NOMO-1 treated with dmso at 0.1 percent for 144 hours (cell line): ENCODE measurements at regions not wholly inside any gene's neighbourhood (a gene's known extent, or its start where the extent isn't known, plus 50 kb on each side); places are given as distances from the start of the nearest gene placed in this dataset.
"Not testable (repeated sequence)": the region's sequence is repeated elsewhere in the genome, so short reads cannot be mapped to it uniquely, and the experiment has no call there.

Source experiments
- DNase-seq: peaks from one replicate; lab custom pipeline; 2025; ENCODE audit not compliant: unreplicated experiment; lab: John Stamatoyannopoulos, UW

DNA sequence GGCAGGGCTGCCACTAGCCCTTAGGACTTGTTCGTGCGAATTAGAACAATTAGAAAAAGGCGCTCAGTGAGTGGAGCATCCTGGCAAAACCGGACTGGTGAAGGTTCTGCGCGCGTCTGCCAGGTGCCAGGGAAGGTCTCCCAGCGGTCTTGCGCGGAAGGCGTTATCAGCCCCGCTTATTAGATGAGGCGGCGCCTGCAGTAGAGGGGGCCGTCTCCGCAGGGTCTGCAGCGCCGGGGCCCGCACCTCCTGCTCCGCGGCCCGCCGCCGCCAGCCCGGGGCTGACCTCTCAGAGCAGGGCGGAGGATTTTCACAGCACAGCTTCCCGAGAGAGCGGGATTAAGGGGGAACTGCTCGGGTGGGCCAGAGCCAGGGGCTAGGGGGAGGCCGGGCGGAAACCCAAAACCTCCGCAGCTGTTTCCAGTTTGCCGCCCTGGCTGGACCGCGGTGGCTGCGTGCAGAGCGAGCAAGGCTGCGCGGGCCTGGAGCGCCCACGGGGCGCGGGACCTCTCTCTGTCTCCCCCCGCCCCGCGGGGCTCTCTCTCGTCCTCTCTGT, 155.2 kb downstream of the FOXD2 start:
- DNase-seq: no peak

DNA sequence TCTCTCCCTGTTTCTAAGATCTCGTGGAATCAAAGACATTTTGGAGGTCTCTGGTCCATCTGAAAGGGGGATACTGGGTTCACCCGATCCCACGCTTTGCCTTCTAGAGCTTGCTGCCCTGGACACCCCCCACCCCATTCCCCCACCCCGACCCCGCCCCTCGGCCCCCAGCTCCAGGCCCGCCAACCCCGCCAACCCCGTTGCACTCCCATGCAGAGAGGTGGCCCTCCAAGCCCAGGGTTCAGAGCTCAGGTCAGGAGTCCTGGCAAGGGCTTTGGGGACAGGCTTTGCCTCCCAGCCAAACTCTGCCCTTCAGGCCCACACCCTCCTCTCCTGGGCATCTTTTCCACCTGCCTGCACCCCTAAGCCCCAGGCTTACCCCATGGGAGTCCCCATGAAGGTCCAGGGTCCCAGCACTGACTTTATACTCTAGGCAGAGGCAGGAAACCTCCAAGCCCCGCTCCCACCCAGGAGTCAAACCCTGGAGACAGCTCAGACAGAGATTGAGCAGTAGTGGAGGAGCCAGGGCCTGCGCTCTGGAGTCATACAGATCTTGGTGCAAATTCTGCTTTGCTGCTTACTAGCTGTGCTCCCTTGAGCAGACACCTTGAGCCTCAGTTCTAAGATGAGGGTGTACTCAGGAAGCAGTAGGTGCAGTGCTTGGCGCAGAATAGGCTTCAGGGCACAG, 155.9 kb downstream of the FOXD2 start:
- no peak for DNase-seq

DNA sequence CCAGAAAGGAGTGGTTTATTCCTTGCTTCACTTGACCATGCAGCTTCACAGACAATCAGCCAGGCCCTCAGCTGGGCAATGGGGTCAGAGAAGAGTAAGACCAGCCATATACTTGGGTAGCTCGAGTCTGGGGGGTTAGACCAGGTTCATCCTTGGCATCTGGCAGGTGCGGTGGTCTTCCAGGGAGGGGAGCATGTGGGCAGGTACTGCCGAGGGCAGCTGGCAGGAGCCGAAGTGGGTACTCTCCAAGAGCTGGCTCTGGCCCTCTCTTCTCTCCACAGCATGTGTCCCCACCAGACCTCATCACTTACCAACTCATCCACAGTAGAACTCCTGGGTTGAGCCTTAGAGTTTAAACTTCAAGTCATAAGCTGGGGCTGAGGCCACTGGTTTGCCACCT, 156.8 kb downstream of the FOXD2 start:
- no peak for DNase-seq

DNA sequence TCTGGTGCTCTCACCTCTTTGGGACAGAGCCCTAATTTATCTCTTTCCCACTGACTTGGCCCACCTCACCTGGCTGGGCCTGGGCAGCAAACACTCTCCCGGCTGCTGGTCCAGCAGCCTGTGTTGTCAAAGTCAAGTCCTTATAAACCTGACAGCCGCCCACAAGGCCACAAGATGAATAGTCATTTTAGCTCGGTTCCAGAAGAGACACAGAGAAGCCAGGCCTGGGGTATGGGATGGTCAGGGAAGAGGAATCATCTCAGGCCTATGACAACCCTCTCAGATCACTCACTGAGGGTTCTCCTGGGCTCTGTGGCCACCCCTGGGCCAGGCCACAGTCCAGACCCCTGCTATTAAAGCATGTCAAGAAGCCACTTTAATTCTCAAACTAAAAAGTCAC, 158.5 kb downstream of the FOXD2 start:
- no peak for DNase-seq

- DNase-seq: no peak
Measured at GRCh38 chr1:47598357-47598756, 160.5 kb downstream of the FOXD2 start.

DNA sequence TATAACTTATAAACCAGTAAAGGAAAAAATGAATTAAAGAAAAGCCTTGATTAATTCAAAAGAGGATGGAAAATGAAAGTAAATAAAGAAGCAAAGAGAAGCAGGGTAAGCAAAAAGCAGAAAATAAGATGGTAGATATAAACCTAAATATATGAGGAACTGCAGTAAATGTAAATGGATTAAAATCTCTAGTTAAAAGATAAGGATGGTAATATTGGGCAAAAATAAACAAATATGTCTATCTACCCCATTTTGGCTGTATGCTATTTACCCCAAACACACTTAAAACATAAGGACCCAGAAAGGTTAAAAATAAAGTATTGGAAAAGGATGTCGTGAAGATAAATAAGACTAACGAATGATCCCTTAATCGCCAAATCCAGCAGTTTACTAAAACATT, 161.9 kb downstream of the FOXD2 start:
- no peak for DNase-seq

DNA sequence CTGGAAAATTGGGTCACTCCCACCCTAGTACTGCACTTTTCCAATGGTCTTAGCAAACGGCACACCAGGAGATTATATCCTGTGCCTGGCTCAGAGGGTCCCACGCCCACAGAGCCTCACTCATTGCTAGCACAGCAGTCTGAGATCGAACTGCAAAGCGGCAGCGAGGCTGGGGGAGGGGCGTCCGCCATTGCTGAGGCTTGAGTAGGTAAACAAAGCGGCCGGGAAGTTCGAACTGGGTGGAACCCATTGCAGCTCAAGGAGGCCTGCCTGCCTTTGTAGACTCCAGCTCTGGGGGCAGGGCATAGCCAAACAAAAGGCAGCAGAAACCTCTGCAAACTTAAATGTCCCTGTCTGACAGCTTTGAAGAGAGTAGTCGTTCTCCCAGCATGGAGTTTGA, 164.6 kb downstream of the FOXD2 start:
- DNase-seq: not testable (repeated sequence)

GRCh38 chr1:47604869-47605268, 167.0 kb downstream of the FOXD2 start:
- not testable (repeated sequence) for DNase-seq

DNA sequence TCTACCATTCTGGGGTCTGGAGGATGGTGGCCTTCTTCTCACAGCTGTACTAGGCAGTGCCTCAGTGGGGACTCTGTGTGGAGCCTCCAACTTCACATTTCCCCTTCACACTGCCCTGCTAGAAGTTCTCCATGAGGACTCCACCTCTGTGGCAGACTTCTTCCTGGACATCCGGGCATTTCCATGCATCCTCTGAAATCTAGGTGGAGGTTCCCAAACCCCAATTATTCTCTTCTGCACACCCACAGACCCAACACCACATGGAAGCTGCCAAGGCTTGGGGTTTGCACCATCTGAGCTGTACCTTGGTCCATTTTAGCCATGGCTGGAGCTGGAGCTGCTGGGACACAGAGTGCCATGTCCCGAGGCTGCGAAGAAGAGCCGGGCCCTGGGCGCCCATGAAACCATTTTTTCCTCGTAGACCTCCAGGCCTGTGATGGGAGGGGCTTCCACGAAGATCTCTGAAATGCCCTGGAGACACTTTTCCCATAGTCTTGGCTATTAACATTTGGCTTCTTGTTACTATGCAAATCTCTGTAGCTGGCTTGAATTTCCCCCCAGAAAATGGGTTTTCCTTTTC, 170.5 kb downstream of the FOXD2 start:
- no peak for DNase-seq

- DNase-seq: no peak
Measured at GRCh38 chr1:47611992-47612391, 174.1 kb downstream of the FOXD2 start.

GRCh38 chr1:47612819-47613218, 175.0 kb downstream of the FOXD2 start:
- DNase-seq: no peak

DNA sequence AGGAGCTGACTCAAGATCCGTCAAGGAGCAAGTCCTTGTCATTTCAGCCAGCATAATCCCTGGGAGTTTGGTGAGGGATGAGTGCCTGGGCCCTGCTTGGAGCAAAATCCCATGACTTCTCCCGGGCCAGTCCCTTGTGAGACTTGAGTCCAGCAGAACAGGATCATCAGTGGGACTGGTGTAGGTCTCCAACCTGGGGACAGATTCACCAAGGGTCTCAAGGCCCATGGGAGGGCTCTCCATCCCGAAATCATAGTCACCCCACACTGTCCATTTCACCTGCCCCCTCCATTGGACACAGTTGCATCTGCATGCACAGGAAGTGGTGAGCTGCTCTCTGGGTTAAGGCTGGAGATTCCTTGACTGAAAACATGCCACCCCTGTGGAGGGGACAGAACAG, 178.2 kb downstream of the FOXD2 start:
- no peak for DNase-seq

- no peak for DNase-seq
Measured at GRCh38 chr1:47616906-47617305, 179.1 kb downstream of the FOXD2 start.

DNA sequence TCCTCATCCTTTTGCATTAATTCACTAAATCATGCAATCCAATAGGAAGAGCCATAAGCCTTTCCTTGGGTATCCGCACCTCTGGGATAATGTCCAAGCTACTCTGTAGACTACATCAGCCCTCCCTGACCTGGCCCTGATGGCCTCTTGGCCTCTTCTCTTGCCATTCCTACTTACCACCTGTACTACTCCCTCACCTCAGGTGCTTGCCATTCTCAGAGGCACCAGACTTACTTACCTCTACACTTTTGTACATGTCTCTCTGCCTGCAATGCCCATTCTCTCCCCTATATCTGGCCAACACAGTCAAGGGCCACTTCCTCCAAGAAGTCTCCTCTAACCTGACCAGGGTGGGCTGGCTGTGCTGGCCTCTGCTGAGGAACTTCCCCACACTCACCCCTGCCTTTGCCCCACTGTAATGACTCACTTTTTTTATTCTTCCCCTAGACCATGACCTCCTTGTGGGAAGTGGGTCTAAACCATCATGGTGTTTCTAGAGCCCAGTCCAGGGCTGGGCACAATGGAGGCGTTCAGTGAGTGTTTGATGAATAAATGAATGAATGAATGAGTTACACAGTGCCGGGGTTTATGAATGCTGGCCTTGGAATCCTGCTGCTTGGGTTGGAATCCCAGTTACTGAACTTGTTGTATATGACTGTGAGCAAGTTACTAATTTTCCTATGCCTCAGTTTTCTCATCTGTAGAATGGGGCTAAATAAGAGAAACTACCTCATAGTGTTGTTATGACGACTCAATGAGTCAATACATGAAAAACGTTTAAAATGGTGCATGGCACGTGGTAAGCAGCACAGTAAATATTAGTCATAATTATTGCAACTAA, 179.8 kb downstream of the FOXD2 start:
- no peak for DNase-seq

DNA sequence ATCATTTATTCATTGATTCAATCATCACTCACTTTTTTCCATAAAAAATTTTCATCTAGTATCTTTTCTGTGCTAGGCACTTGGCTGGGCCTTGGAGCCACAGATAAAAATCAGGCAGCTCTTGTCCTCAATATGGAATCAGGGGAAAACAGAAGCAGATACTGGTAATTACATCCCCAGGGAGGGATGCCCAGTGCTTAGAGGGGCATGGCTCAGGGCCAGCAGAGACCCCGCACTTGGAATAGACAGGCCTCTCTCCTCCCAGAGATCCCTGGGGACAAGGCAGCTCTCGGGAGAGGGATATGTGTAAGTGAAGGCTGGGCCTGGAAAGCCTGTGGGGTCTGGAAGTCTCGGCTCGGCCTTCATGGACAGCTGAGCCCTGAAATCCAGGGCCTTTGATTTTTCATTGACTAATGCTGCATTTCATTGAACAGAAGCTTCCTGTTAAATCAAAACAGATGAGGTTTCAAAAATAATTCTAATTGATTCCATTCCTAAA, 180.4 kb downstream of the FOXD2 start:
- DNase-seq: no peak

- DNase-seq: no peak
Measured at GRCh38 chr1:47618830-47619229, 181.0 kb downstream of the FOXD2 start.

- DNase-seq: no peak
Measured at GRCh38 chr1:47621483-47621882, 183.6 kb downstream of the FOXD2 start.

- no peak for DNase-seq
Measured at GRCh38 chr1:47621977-47622376, 184.1 kb downstream of the FOXD2 start.

DNA sequence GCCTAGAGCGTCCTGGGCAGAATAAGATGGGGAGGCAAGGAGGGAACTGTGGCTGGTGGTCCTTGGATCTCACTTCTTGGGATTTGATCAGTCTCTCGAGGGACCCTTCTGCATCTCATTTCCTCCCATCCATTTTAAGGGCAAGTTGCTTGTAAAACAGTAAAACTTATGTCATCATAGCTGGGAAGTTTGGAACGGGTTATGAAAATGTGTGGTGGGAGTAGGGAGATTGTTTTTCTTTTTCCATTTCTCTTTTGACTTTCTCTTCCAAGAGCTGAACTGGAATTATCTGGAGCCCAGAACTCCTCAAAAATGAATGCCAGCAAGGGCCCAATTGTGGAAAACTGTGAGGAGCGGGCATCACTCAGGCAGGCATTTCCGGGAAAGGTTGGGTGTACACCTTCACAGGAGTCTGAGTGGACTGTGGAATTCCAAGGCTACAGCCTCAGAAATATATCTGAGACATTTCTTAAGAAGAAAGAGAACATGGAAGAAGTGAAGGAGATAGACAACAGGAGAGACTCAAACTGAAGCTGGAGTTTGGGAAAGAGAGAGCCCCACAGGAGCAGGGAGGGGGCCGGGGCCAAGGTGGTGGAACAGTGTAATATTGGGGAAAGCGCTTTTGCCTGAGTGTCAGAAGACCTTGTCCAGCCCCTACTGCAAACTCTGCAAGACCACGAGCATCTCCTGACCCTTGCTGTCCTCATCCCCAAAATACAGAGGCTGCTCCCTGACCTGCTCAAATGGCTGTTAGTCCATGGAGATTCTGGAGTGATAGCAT, 185.1 kb downstream of the FOXD2 start:
- no peak for DNase-seq

DNA sequence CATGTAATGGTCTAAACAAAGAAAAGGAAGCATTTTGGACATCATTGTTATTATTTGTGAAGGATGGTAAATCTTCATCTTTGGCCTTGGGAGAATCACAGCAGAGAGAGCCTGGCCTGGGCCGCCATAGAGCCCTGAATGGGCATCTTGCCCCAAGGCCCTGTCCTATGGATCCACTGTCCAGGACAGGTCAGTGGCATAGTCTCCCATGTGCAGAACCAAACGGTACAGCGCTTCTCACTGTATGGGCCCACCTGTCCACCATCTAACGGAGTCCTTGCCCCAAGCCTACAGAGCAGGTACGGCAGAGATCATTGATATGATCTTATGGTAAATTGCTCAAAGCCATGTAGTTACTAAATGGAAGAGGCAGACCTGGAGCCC, 185.7 kb downstream of the FOXD2 start:
- DNase-seq: no peak

DNA sequence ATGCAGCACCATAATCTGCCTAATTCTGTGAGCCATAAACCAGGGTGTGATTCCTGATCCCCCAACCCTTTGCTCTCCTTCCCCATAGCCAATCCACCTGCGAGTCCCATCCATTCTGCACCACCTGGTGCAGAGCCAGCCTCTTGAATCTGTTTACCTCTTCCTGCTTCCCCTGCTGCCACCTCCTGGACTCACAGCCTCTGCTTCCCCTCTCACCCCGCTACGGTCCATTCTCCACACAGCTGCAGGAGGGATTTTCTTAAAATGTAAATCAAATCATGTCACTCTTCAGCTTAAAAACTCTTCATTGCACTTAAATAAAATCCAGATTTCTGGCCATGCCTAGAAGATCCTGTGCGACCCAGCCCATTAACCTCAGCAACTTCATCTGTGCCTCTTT, 186.7 kb downstream of the FOXD2 start:
- no peak for DNase-seq
